Left lobe of liver (tissue), 2 donors: ENCODE measurements at regions not wholly inside any gene's neighbourhood (a gene's known extent, or its start where the extent isn't known, plus 50 kb on each side); places are given as distances from the start of the nearest gene placed in this dataset.

Source experiments
- ATAC-seq: fragments of 200-7000 bp; cut with Tn5 transposase; one replicate; pipeline ENCODE4 v1.9.1; 2020; ENCODE audit warnings: mild to moderate bottlenecking, moderate library complexity
- DNase-seq: peaks from one replicate; pipeline ENCODE4 v3.0.0-alpha.2; 2020; ENCODE audit warnings: low spot score
- donor health status: DM: no; HTN: no; CAD: no; lungs with moderate emphysema.
- donor health status: DM: no; HTN: yes; CAD: no.

GRCh38 chr15:39194106-39194830 is 386.6 kb upstream of the THBS1 start:
- ATAC-seq = no peak

GRCh38 chr15:39195961-39196486 is 384.9 kb upstream of the THBS1 start:
- no peak for ATAC-seq
- no peak for DNase-seq

More at GRCh38 chr15:39194106-39194830, 386.6 kb upstream of the THBS1 start:
- no peak for DNase-seq

GRCh38 chr15:39198044-39199000 is 382.6 kb upstream of the THBS1 start:
- no peak for DNase-seq

GRCh38 chr15:39199076-39199475 is 381.8 kb upstream of the THBS1 start:
- DNase-seq (no peak), ATAC-seq (no peak)

More at GRCh38 chr15:39198044-39199000, 382.6 kb upstream of the THBS1 start:
- ATAC-seq = no peak

- ATAC-seq (no peak), DNase-seq (no peak)
Observed at GRCh38 chr15:39200586-39200985, 380.3 kb upstream of the THBS1 start.

GRCh38 chr15:39202641-39203040 is 378.2 kb upstream of the THBS1 start:
- no peak for ATAC-seq
- DNase-seq = no peak

GRCh38 chr15:39204031-39204430 is 376.8 kb upstream of the THBS1 start:
- DNase-seq (no peak), ATAC-seq (no peak)

- DNase-seq (no peak), ATAC-seq (no peak)
Observed at GRCh38 chr15:39205081-39205480, 375.8 kb upstream of the THBS1 start.

- DNase-seq = no peak
Observed at GRCh38 chr15:39205506-39206371, 375.1 kb upstream of the THBS1 start.

GRCh38 chr15:39207532-39208115 is 373.3 kb upstream of the THBS1 start:
- DNase-seq (no peak), ATAC-seq (no peak)

More at GRCh38 chr15:39205506-39206371, 375.1 kb upstream of the THBS1 start:
- ATAC-seq = no peak

GRCh38 chr15:39208187-39208586 is 372.7 kb upstream of the THBS1 start:
- DNase-seq (no peak), ATAC-seq (no peak)

- ATAC-seq (no peak), DNase-seq (no peak)
Observed at GRCh38 chr15:39209548-39210211, 371.2 kb upstream of the THBS1 start.

- DNase-seq = no peak
Observed at GRCh38 chr15:39211108-39211979, 369.5 kb upstream of the THBS1 start.

GRCh38 chr15:39213385-39213840 is 367.5 kb upstream of the THBS1 start:
- ATAC-seq (no peak), DNase-seq (no peak)

More at GRCh38 chr15:39211108-39211979, 369.5 kb upstream of the THBS1 start:
- no peak for ATAC-seq

GRCh38 chr15:39215015-39215414 is 365.9 kb upstream of the THBS1 start:
- no peak for ATAC-seq
- no peak for DNase-seq

- ATAC-seq (no peak), DNase-seq (no peak)
Observed at GRCh38 chr15:39216816-39217215, 364.1 kb upstream of the THBS1 start.

GRCh38 chr15:39219608-39220007 is 361.3 kb upstream of the THBS1 start:
- ATAC-seq (no peak), DNase-seq (no peak)

- DNase-seq (no peak), ATAC-seq (no peak)
Observed at GRCh38 chr15:39226169-39226937, 354.5 kb upstream of the THBS1 start.
